Heart left ventricle (tissue), 13 donors: ENCODE measurements at regions not wholly inside any gene's neighbourhood (a gene's known extent, or its start where the extent isn't known, plus 50 kb on each side); places are given as distances from the start of the nearest gene placed in this dataset.

Source experiments
- POLR2A ChIP-seq, 2 donors: fragments of 450-650 bp; IDR thresholded peaks; one replicate each; pipeline ENCODE4 v1.6.1; 2017; ENCODE audit warnings: antibody characterized with exemption in 2 of 2, mild to moderate bottlenecking in 2 of 2, moderate library complexity in 2 of 2
- TF ChIP-seq, protein P1 (sequence below), 12 donors: fragments of 200-600 bp; sonication (generic) in 4 of 12; IDR thresholded peaks; one replicate each; pipeline versions ENCODE4 v1.5.0 to v1.8.0; 2018 to 2022; ENCODE audit warnings: antibody characterized with exemption in 12 of 12, mild to moderate bottlenecking in 5 of 12
- donor health status: ischemic (EF 13 %, LVEDD 7.1; RV severe dilation, severe dysfunction).
- donor health status: DM: no; HTN: yes; CAD: no.
- donor health status: DM: no; HTN: no; CAD: no.
- donor health status: ischemic (EF 25% LVEDD 6.9; RV normal size, moderate dysfunction).
- donor health status: ischemic (EF 25% LVEDD 5.7; RV mildly dilated, moderate dysfunction).
- donor health status: ischemic (EF 35%, LVEDD 5.7; RV mildly dilated, moderate dysfunction).
- donor health status: nonischemic (EF 11% LVEDD 7.7; RV severe dilation, severe dysfunction).
- donor health status: DM: yes; HTN: yes; CAD: no.
- donor health status: PGD.
- donor health status: ischemic (EF 29% LVEDD 5.4; RV normal size, mild dysfunction).
- donor health status: nonischemic (EF 23%, LVEDD 6.1; RV moderate dilation, normal function).

DNA sequence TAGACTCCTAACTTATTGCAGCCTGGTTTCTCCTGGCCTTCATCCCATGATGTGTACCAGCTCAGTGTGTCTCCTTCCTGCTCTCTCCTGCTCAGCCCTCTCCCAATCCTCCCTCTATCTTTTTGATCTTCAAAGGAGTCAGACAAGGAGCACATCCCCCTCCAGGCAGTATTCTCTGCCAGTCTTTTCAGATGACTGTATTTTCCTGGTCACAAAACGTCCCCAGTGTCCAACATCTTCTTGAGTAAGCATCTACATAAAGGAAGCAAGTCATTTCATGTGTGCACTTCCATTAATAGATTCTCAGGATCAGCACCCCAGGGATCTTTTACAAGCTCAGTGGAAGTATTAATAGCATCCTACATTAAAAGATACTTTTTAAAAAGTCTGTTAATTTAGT lies 148.9 kb upstream of the THBS1 start:
- TF ChIP-seq, protein P1, sequence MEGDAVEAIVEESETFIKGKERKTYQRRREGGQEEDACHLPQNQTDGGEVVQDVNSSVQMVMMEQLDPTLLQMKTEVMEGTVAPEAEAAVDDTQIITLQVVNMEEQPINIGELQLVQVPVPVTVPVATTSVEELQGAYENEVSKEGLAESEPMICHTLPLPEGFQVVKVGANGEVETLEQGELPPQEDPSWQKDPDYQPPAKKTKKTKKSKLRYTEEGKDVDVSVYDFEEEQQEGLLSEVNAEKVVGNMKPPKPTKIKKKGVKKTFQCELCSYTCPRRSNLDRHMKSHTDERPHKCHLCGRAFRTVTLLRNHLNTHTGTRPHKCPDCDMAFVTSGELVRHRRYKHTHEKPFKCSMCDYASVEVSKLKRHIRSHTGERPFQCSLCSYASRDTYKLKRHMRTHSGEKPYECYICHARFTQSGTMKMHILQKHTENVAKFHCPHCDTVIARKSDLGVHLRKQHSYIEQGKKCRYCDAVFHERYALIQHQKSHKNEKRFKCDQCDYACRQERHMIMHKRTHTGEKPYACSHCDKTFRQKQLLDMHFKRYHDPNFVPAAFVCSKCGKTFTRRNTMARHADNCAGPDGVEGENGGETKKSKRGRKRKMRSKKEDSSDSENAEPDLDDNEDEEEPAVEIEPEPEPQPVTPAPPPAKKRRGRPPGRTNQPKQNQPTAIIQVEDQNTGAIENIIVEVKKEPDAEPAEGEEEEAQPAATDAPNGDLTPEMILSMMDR (IDR thresholded peaks at IDR 0.05) = no peak
- TF ChIP-seq POLR2A (IDR thresholded peaks at IDR 0.05) = no peak
